ENCODE measurements at regions not wholly inside any gene's neighbourhood (a gene's known extent, or its start where the extent isn't known, plus 50 kb on each side); places are given as distances from the start of the nearest gene placed in this dataset.

DNA sequence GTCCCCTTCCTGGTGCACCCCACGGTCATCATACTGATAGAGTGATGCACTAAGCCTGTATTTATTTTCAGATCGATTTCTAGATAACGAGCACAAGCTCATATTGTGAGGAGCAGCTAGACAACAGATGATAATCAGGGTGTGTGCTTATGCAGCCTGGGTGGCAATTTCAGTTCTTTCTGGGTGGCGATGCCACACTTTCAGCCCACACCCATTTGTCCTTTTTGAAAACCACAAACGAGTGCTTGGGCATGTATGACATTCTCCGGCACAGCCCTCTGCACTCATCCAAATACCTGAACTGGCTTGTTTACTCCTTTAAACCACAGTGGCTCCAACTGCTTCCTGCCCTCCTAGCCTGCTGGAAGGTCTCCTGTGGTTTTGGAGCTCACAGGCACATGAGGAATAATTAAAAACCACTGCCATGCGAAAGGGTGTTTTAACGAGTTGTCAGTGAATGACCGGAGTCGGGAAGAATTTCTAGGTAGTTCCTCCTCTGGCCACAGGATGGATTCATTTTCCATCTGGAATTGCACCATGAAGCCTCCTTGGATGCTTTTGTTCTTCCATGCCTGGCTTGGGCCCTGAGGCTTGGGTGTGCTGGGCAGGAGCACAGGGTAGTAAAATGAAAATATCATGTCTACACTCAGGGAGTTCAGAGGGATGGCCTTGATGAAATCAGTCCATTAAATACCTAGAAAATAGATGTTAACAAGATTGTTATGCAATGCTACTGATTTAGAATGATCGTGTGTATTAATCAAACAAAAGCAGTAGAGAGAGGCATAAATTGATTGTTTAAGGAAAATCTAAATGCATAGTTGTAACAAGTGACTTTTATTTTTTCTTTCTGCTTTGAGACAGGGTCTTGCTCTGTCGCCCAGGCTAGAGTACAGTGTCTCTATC, 52.4 kb upstream of the ITGB1 start:
- Histone ChIP-seq H3K4me1 (ENCODE audit: insufficient read depth, low read length) (peaks cover 48% of the 10 kb centered on the region), H3F3A (ENCODE audit: low read length, unreplicated experiment) (peaks cover 21% of the 10 kb centered on the region), H3K9me2 (replicated peaks; ENCODE audit: low read length) (no peaks in the 10 kb centered on the region), H3K9ac (ENCODE audit: low read length) (peak overlapping the region; percentile 11), H3K36me3 (ENCODE audit: low read depth, low read length) (no peaks in the 10 kb centered on the region), H3K79me2 (ENCODE audit: low read length) (peaks cover 12% of the 10 kb centered on the region), H3K4me2 (ENCODE audit: low read length) (peak overlapping the region; percentile 65), H3K4me3 (ENCODE audit: low read length) (peak overlapping the region; percentile 29), H3K9me3 (ENCODE audit: low read length) (no peaks in the 10 kb centered on the region), H4K20me1 (ENCODE audit: low read length) (no peaks in the 10 kb centered on the region), H2AFZ (ENCODE audit: low read length) (peak overlapping the region; percentile 8), H3K27ac (ENCODE audit: low read length) (peak overlapping the region; percentile 66), H3K27me3 (ENCODE audit: low read length) (no peaks in the 10 kb centered on the region)
- no TSS peak for BruUV-seq (replicated peaks)
- intact Hi-C loops (cut with micrococcal nuclease) = loop anchor here (1.0 to 2.0 kb wide), 7 partner anchors 22 to 316 kb away; no protein-coding TSS in a partner anchor
- ATAC-seq (peak; percentile 75), DNase-seq (peak; percentile 100)
- CTCF ChIA-PET = interaction anchor here (0.5 to 2.1 kb wide), 22 partner anchors 9 to 397 kb away, joined by 3 to 21 read pairs (median 4); no protein-coding TSS in a partner anchor
- POLR2A ChIA-PET (ENCODE audit: unreplicated experiment) = interaction anchor here (0.5 to 1.5 kb wide), 5 partner anchors 30 to 632 kb away, joined by 3 to 14 read pairs (median 3); no protein-coding TSS in a partner anchor
- TF ChIP-seq EZH2phosphoT487 (IDR thresholded peaks at IDR 0.05; ENCODE audit: borderline replicate concordance, low read length) = peak; percentile 96
- TF ChIP-seq, protein P1, sequence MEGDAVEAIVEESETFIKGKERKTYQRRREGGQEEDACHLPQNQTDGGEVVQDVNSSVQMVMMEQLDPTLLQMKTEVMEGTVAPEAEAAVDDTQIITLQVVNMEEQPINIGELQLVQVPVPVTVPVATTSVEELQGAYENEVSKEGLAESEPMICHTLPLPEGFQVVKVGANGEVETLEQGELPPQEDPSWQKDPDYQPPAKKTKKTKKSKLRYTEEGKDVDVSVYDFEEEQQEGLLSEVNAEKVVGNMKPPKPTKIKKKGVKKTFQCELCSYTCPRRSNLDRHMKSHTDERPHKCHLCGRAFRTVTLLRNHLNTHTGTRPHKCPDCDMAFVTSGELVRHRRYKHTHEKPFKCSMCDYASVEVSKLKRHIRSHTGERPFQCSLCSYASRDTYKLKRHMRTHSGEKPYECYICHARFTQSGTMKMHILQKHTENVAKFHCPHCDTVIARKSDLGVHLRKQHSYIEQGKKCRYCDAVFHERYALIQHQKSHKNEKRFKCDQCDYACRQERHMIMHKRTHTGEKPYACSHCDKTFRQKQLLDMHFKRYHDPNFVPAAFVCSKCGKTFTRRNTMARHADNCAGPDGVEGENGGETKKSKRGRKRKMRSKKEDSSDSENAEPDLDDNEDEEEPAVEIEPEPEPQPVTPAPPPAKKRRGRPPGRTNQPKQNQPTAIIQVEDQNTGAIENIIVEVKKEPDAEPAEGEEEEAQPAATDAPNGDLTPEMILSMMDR (conservative IDR thresholded peaks at IDR 0.05; ENCODE audit: low read depth, low read length) = peak; percentile 94
- no peak for TF ChIP-seq EZH2 (IDR thresholded peaks at IDR 0.05; ENCODE audit: low read length, unreplicated experiment)

- ATAC-seq = no peak
- no peaks in the 10 kb centered on the region for H3K27me3 ChIP-seq (ENCODE audit: low read length)
- peak overlapping the region; percentile 65 for H3K4me2 ChIP-seq (ENCODE audit: low read length)
- peaks cover 12% of the 10 kb centered on the region for H3K79me2 ChIP-seq (ENCODE audit: low read length)
- H4K20me1 ChIP-seq (ENCODE audit: low read length) = no peaks in the 10 kb centered on the region
- intact Hi-C loops (cut with micrococcal nuclease) = loop anchor here (1.0 to 5.0 kb wide), 11 partner anchors 23 to 662 kb away; partner anchors contain the start of genes CCDC7 and EPC1
- no peaks in the 10 kb centered on the region for H3K9me2 ChIP-seq (replicated peaks; ENCODE audit: low read length)
- peak overlapping the region; percentile 29 for H3K4me3 ChIP-seq (ENCODE audit: low read length)
- BruUV-seq (replicated peaks) = TSS peak; percentile 18
- H3K36me3 ChIP-seq (ENCODE audit: low read depth, low read length) = no peaks in the 10 kb centered on the region
- H3F3A ChIP-seq (ENCODE audit: low read length, unreplicated experiment) = peaks cover 27% of the 10 kb centered on the region
- H2AFZ ChIP-seq (ENCODE audit: low read length) = peak overlapping the region; percentile 8; the same call in 1 of the 2 replicates
- DNase-seq = no peak
- H3K4me1 ChIP-seq (ENCODE audit: insufficient read depth, low read length) = peaks cover 55% of the 10 kb centered on the region
- H3K9me3 ChIP-seq (ENCODE audit: low read length) = no peaks in the 10 kb centered on the region
- H3K9ac ChIP-seq (ENCODE audit: low read length) = peak overlapping the region; percentile 11
- peak overlapping the region; percentile 66 for H3K27ac ChIP-seq (ENCODE audit: low read length)
- TF ChIP-seq, protein P1 (conservative IDR thresholded peaks at IDR 0.05; ENCODE audit: low read depth, low read length) = no peak
- TF ChIP-seq EZH2phosphoT487 (IDR thresholded peaks at IDR 0.05; ENCODE audit: borderline replicate concordance, low read length) (no peak), EZH2 (IDR thresholded peaks at IDR 0.05; ENCODE audit: low read length, unreplicated experiment) (no peak)
- ChIA-PET CTCF (interaction anchor here (0.5 to 2.1 kb wide), 36 partner anchors 10 to 631 kb away, joined by 3 to 21 read pairs (median 4); no protein-coding TSS in a partner anchor), POLR2A (ENCODE audit: unreplicated experiment) (interaction anchor here (0.5 to 1.5 kb wide), 6 partner anchors 29 to 660 kb away, joined by 3 to 14 read pairs (median 6); no protein-coding TSS in a partner anchor)
These were observed 51.5 kb upstream of the ITGB1 start for GRCh38 chr10:33009244-33010131.
